ENCODE measurements at regions not wholly inside any gene's neighbourhood (a gene's known extent, or its start where the extent isn't known, plus 50 kb on each side); places are given as distances from the start of the nearest gene placed in this dataset.

- TF ChIP-seq GATA2 (IDR thresholded peaks at IDR 0.05; ENCODE audit: low read depth, low read length) (no peak), GATA3 (IDR thresholded peaks at IDR 0.05; ENCODE audit: low read depth, low read length) (no peak)
Observed at GRCh38 chr1:116322752-116323405, 50.2 kb upstream of the ATP1A1 start.
